ENCODE measurements at regions not wholly inside any gene's neighbourhood (a gene's known extent, or its start where the extent isn't known, plus 50 kb on each side); places are given as distances from the start of the nearest gene placed in this dataset.
"Not testable (repeated sequence)": the region's sequence is repeated elsewhere in the genome, so short reads cannot be mapped to it uniquely, and the experiment has no call there.

DNA sequence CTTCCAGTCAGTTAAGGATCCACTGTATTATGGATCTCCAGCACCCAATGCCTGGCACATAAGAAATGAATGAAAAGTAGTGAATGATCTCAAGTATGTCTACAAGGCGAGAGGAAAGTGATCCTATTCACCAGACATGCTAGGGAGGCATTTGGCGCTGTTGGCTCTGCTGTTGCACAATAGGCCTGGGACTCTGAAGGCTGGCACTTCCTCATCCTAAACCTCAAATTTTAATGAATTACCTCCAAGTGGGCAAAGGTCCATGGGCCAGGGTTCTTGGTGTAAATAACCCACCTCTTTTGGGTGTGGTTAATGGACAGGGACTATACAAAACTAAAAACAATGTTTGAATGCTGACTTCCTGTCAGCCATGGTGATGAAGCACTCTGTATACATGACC, 173.4 kb upstream of the PZP start:
- DNase-seq (ENCODE audit: low spot score in 2 of 2) = no peak
- no peak for FAIRE-seq

- no peak for DNase-seq (ENCODE audit: low spot score in 2 of 2)
- FAIRE-seq = no peak
Measured at GRCh38 chr12:9380650-9381049, 172.5 kb upstream of the PZP start.

GRCh38 chr12:9379023-9379742, 171.0 kb upstream of the PZP start:
- FAIRE-seq (no peak), DNase-seq (ENCODE audit: low spot score in 2 of 2) (no peak)

DNA sequence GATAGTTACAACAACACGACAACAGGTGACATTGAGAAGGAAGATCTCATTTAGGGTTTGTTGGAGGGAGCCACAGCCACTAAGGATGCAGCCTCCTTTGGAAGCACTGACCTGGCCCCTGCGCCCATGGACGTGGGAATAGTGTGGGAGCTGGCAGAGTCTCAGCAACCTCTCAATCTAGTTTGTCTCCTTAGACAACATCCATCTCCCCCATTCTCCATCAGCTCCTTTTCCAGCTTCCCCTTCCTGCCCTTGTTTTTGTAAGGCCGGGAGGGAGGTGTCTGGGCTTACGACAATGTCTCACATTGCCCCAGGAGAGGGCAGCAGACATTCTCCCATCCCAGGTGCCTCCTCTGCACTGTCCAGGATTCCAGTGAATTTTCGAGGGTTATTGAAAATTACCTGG, 170.2 kb upstream of the PZP start:
- FAIRE-seq = no peak
- DNase-seq (ENCODE audit: low spot score in 2 of 2) = no peak

- no peak for DNase-seq (ENCODE audit: low spot score in 2 of 2)
- no peak for FAIRE-seq
Measured at GRCh38 chr12:9372202-9372601, 164.0 kb upstream of the PZP start.

DNA sequence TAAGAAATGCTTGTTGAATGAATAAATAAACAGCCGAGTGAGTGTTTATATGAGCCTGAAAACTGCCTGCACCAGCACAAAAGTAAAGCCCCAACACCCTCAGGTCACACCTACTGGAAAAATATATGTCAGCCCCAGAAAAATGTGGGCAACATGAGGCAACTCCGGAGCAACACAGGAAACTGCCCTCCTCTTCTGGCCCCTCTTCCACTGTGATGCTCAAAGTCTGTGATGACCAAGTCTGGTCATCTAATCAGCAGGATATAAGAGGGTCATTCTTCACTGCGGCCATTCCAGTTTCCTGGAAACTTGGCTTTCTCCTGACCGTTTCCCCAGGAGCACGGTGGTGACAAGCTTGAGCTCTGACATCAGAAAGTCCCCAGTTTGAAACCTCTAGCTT, 159.6 kb upstream of the PZP start:
- DNase-seq (ENCODE audit: low spot score in 2 of 2) (no peak), FAIRE-seq (no peak)

DNA sequence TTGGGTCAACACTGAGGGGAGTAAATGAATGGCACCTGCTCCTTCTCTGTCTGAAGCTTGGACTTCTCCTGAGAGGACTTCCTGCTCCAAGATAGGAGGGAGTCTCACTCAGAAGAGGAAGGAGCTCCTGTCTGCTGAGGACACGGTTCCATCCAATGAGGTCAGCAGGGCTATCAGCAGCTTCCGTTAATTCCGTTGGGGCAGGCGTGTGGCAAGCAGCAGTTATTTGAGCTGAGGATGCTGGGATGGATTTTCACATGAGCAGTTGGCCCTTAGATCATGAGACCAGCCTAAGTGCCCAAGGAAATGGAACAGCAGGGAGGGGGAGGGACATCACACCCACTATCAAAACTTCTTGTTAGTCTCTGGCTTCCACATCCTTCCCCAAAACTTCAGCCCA, 159.0 kb upstream of the PZP start:
- no peak for FAIRE-seq
- no peak for DNase-seq (ENCODE audit: low spot score in 2 of 2)

DNA sequence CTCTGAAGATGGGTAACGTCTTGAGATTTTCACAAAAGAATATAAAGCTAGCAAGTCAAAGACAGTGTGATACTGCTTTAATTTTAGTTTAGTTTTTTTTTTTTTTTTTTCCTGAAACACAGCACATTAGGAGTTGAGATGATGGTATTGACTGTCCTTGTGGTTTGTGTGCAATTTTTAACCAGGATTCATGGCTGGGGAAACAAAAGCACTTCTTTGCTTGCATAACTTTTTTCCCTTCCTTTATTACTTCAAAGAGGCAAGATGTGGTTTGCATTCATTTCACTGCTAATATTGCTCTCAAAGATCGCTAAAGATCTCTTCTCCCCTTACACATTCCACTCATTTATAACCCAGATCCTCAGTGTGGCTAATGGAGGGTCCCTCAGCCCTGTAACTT, 157.1 kb upstream of the PZP start:
- no peak for FAIRE-seq
- no peak for DNase-seq (ENCODE audit: low spot score in 2 of 2)

DNA sequence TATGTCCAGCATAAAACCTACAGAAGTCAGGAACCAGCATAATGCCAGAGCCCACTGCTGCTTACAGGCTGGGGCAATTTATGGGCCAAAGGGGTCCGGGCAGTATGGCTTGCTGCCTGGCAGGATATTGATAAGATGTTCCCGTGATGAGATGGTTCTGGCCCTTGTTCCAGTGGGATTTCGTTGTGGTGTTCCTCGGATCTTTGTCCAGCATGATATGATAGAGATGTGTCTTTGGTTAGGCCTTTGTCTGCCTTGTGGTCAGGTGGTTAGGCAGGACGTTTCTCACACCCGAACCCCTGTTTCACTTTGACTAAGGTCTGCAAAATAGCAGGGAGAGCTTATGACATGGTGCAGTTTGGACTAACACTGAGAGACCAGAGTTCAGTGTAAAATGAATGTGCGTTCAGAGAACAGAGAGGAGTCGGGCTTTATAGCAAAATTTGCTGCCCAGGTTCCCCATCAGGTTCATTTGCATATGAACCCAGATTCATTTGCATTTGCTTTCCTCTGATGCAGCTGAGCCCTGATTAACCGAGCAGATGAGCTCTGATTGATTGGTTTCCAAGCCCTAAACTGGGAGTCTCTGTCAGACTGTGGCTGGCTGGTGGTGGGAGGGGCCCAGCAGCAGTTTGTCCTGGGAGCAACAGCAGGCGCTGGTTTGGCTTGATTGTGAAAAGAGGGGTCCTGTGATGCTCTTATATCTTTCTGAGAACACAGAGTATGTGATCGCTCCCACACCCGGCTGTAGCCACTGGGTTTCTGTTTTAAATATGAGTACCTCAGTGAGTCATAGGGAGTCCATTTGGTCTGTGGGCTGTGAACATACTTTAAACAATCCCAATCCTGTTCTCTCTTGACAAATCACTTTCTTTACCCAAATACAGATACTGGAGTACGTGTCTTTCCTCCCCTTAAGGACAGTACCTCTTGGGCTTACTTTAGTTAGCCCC, 156.3 kb upstream of the PZP start:
- DNase-seq (ENCODE audit: low spot score in 2 of 2) = no peak
- FAIRE-seq = no peak

- FAIRE-seq (no peak), DNase-seq (ENCODE audit: low spot score in 2 of 2) (no peak)
Measured at GRCh38 chr12:9363145-9363544, 154.9 kb upstream of the PZP start.

- no peak for FAIRE-seq
Measured at GRCh38 chr12:9361879-9362326, 153.7 kb upstream of the PZP start.

DNA sequence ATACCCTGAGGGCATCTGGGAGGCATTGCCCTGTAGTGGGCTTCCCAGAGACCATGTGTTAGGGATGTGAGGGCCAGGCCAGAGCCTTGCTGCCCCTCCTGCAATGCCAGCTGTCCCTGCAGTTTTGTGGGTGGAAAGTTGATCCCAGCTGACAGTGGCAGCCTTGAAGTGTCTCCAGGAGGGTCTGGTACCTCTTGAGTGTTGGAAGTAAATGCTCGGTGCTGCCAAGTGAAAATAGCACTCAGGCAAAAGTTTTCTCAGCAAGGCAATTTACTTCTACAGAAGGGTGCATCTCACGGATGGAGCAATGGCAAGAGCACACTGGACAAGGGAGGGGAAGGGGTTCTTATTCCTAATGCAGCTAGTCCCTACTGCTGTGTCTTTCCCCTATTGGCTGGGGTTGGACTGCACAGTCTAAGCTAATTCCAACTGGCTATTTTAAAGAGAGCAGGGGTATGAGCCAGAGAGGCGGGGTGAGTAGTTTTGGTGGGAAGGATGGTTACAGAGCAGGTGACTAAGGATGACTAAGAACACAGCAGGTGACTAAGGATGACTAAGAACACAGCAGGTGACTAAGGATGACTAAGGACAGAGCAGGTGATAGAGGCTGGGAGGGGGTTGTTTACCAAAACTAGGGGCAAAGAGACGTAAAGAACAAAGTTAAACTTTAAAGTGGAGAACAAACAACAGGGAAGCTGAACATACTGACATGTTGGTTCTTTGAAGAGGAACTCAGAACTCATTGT, 146.0 kb upstream of the PZP start:
- not testable (repeated sequence) for FAIRE-seq; DNase-seq (ENCODE audit: low spot score in 2 of 2)

More at GRCh38 chr12:9361879-9362326, 153.7 kb upstream of the PZP start:
- DNase-seq (ENCODE audit: low spot score in 2 of 2) = no peak

DNA sequence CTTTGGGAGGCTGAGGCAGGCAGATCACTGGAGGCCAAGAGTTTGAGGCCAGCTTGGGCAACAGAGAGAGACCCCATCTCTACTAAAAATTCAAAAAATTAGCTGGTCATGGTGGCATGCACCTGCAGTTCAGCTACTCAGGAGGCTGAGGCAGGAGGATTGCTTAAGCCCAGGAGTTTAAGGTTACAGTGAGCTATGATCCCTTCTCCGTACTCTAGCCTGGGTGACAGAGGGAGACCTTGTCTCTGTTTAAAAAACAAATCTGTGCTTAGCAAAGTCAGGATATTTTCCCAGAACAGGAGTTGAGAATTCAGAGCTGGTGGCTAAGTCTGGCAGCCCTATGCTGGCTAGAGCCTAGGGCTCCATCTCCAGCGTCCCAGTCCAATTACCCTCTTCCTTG, 142.9 kb upstream of the PZP start:
- FAIRE-seq (no peak), DNase-seq (ENCODE audit: low spot score in 2 of 2) (no peak)

- FAIRE-seq = no peak
- no peak for DNase-seq (ENCODE audit: low spot score in 2 of 2)
Measured at GRCh38 chr12:9349888-9350885, 142.0 kb upstream of the PZP start.

DNA sequence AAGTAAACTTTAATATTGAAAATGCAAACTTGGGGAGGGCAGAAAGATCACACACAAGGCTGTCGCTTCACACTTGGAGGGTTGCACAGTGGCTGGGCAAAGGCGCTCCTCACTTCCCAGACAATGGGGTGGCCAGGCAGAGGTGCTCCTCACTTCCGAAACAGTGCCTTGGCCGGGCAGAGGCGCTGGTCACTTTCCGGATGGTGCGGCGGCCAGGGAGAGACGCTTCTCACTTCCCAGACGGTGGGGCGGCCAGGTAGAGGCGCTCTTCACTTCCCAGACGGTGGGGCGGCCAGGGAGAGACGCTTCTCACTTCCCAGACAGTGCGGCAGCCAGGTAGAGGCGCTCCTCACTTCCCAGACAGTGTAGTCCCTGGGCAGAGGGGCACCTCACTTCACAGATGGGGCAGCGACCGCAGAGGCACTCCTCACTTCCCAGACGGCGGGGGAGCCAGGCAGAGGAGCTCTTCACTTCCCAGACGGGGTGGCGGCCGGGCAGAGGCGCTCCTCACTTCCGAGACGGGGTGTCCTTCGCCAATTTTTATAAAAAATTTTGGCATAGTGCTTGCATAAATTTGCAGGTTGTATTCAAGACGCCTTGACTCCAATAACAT, 140.8 kb upstream of the PZP start:
- no peak for FAIRE-seq
- no peak for DNase-seq (ENCODE audit: low spot score in 2 of 2)

DNA sequence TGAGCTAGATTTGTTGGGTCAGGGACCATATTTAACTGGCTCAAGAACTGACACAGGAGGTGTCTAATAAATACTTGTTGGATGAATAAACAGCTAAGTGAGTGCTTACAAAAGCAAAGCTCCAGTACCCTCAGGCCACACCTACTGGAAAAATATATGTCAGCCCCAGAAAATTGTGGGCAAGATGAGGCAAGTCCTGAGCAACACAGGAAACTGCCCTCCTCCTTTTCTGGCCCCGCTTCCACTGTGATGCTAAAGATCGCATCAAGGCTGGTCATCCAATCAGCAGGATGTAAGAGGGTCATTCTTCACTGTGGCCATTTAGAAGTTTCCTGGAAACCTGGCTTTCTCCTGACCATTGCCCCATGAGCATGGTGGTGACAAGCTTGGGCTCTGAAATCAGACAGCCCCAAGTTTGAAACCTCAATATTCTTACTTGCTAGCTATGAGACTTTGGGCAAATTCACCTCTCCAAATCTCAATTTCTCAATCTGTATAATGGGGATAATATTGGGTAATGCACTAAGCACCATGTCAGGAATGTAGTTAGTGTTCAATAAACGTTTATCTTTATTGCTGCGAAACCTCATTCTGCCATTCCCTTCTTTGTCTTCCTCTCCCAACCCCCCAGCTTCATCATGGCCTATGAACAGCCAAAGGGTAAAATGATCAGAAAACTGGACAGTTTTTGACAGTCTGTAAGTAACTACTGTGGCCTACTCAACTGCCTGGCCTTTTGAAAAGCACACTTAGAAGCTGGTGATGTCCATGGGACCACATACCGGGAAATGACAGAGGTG, 139.3 kb upstream of the PZP start:
- DNase-seq (ENCODE audit: low spot score in 2 of 2) (no peak), FAIRE-seq (no peak)

DNA sequence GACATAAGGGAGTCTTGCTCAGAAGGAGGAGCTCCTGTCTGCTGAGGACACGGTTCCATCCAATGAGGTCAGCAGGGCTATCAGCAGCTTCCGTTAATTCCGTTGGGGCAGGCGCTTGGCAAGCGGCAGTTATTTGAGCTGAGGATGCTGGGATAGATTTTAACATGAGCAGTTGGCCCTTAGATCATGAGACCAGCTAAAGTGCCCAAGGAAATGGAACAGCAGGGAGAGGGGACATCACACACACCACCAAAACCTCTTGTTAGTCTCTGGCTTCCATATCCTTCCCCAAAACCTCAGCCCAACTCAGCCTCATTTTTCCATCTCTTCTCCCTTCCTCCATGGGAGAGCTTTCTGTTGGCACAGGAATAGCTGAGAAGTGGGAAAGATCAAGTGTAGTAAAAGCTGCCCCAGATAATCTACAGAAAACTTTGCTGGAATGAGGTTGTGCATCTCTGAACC, 138.7 kb upstream of the PZP start:
- FAIRE-seq (no peak), DNase-seq (ENCODE audit: low spot score in 2 of 2) (no peak)

DNA sequence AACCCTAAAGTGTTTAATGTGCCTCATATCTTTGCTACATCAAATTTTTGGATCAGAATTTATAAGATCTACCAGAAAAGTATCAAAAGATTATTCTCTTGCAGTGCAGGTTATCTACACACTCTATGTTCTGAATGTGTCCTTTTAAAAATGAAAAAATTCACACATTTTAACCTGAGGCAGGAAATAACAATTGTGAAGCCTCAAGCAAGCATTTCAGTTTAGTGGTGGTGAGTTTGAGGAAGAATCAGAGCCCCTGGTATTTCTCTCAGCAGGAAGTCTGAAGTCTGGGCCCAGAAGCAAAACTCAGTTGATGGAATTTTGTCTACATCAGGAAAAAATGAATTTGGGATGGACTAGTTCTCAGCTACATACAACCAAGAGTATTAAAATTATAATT, 137.0 kb upstream of the PZP start:
- FAIRE-seq (no peak), DNase-seq (ENCODE audit: low spot score in 2 of 2) (no peak)

Measured in frontal cortex (tissue), 3 donors.